Liver (tissue), 8 donors: ENCODE measurements at regions not wholly inside any gene's neighbourhood (a gene's known extent, or its start where the extent isn't known, plus 50 kb on each side); places are given as distances from the start of the nearest gene placed in this dataset.

Experiments used
- DNase-seq: peaks from one replicate; pipeline ENCODE4 v3.0.0-alpha.2; 2017; ENCODE audit warnings: low spot score
- H3K27ac ChIP-seq, 2 donors: one replicate each; pipeline ENCODE4 v1.7.0; 2013; ENCODE audit warnings: inconsistent platforms in 2 of 2, low read length in 2 of 2, control low read depth in 1 of 2, low read depth in 1 of 2, mild to moderate bottlenecking in 1 of 2
- H3K27me3 ChIP-seq, 4 donors: one replicate each; pipeline versions ENCODE4 v1.6.1 to v1.7.0; 2013; ENCODE audit warnings: low read length in 3 of 4, inconsistent platforms in 1 of 4, mild to moderate bottlenecking in 1 of 4, moderate library complexity in 1 of 4; ENCODE audit not compliant: control insufficient read depth in 4 of 4, insufficient read depth in 4 of 4
- H3K36me3 ChIP-seq, 4 donors: one replicate each; pipeline versions ENCODE4 v1.6.1 to v1.7.0; 2013; ENCODE audit warnings: low read length in 3 of 4, mild to moderate bottlenecking in 3 of 4, low read depth in 1 of 4, moderate library complexity in 1 of 4; ENCODE audit not compliant: control insufficient read depth in 4 of 4, insufficient read depth in 3 of 4
- H3K4me1 ChIP-seq, 4 donors: one replicate each; pipeline versions ENCODE4 v1.6.1 to v1.7.0; 2013; ENCODE audit warnings: low read length in 3 of 4, mild to moderate bottlenecking in 3 of 4, moderate library complexity in 1 of 4; ENCODE audit not compliant: control insufficient read depth in 4 of 4, insufficient read depth in 4 of 4
- H3K4me3 ChIP-seq, 3 donors: one replicate each; pipeline versions ENCODE4 v1.6.1 to v1.7.0; 2013; ENCODE audit warnings: low read length in 3 of 3, control low read depth in 1 of 3, low read depth in 1 of 3, mild to moderate bottlenecking in 1 of 3
- H3K9ac ChIP-seq, 2 donors: one replicate each; pipeline ENCODE4 v1.7.0; 2013; ENCODE audit warnings: low read length in 2 of 2, mild to moderate bottlenecking in 2 of 2, moderate library complexity in 2 of 2, control low read depth in 1 of 2, low read depth in 1 of 2
- H3K9me3 ChIP-seq, 4 donors: one replicate each; pipeline versions ENCODE4 v1.6.1 to v1.7.0; 2013; ENCODE audit warnings: low read length in 3 of 4; ENCODE audit not compliant: control insufficient read depth in 4 of 4
- EGR1 ChIP-seq, 2 donors: IDR thresholded peaks; 2 replicates each; pipeline ENCODE4 v1.6.1; 2016 to 2018; ENCODE audit warnings: antibody characterized with exemption in 2 of 2, low read depth in 2 of 2
- FOXA1 ChIP-seq: IDR thresholded peaks from 2 replicates; pipeline ENCODE4 v1.6.1; 2016; ENCODE audit warnings: antibody characterized with exemption
- FOXA2 ChIP-seq: IDR thresholded peaks from 2 replicates; pipeline ENCODE4 v1.6.1; 2016; ENCODE audit warnings: antibody characterized with exemption
- GABPA ChIP-seq, 2 donors: IDR thresholded peaks in 1 of 2; conservative IDR thresholded peaks in 1 of 2; 2 replicates each; pipeline ENCODE4 v1.6.1; 2016; ENCODE audit warnings: antibody characterized with exemption in 2 of 2, mild to moderate bottlenecking in 1 of 2, moderate library complexity in 1 of 2
- HNF4A ChIP-seq, 2 donors: conservative IDR thresholded peaks; 2 replicates each; pipeline ENCODE4 v1.6.1; 2016; ENCODE audit warnings: antibody characterized with exemption in 2 of 2, mild to moderate bottlenecking in 2 of 2
- HNF4G ChIP-seq: IDR thresholded peaks from 2 replicates; pipeline ENCODE4 v1.6.1; 2016; ENCODE audit warnings: antibody characterized with exemption
- JUND ChIP-seq, 2 donors: IDR thresholded peaks; 2 replicates each; pipeline ENCODE4 v1.6.1; 2016; ENCODE audit warnings: antibody characterized with exemption in 2 of 2
- NR2F2 ChIP-seq: IDR thresholded peaks from 2 replicates; pipeline ENCODE4 v1.6.1; 2016; ENCODE audit warnings: antibody characterized with exemption
- RAD21 ChIP-seq, 2 donors: IDR thresholded peaks; 2 replicates each; pipeline ENCODE4 v1.6.1; 2016; ENCODE audit warnings: antibody characterized with exemption in 2 of 2, mild to moderate bottlenecking in 2 of 2
- RXRA ChIP-seq, 2 donors: IDR thresholded peaks; 2 replicates each; pipeline ENCODE4 v1.6.1; 2017 to 2018; ENCODE audit warnings: antibody characterized with exemption in 2 of 2, mild to moderate bottlenecking in 1 of 2
- SP1 ChIP-seq: IDR thresholded peaks from 2 replicates; pipeline ENCODE4 v1.6.1; 2018; ENCODE audit warnings: antibody characterized with exemption, mild to moderate bottlenecking
- TAF1 ChIP-seq: conservative IDR thresholded peaks from 2 replicates; pipeline ENCODE4 v1.6.1; 2016; ENCODE audit warnings: antibody characterized with exemption, mild to moderate bottlenecking
- YY1 ChIP-seq: IDR thresholded peaks from 2 replicates; pipeline ENCODE4 v1.6.1; 2016; ENCODE audit warnings: antibody characterized with exemption, mild to moderate bottlenecking
- WGBS: extraction: QIAGEN DNeasy Blood & Tissue Kit; methylation state at CpG from one replicate; pipeline ENCODE4 v1.1.7; 2013; 5-methylcytosine and 5-hydroxymethylcytosine counted together
- TF ChIP-seq, protein P1 (sequence below): fragments of 150-350 bp; IDR thresholded peaks from 2 replicates; pipeline ENCODE4 v1.5.1; 2017; ENCODE audit warnings: improper control_type of control experiment, low read depth, low read length; ENCODE audit not compliant: missing input control
- TF ChIP-seq, protein P2 (sequence below): IDR thresholded peaks from 2 replicates; pipeline ENCODE4 v1.6.1; 2016; ENCODE audit warnings: antibody characterized with exemption
- TF ChIP-seq, protein P3 (sequence below): IDR thresholded peaks from 2 replicates; pipeline ENCODE4 v1.6.1; 2016; ENCODE audit warnings: antibody characterized with exemption
- TF ChIP-seq, protein P4 (sequence below): IDR thresholded peaks from 2 replicates; pipeline ENCODE4 v1.6.1; 2016; ENCODE audit warnings: antibody characterized with exemption
- TF ChIP-seq, protein P5 (sequence below): IDR thresholded peaks from 2 replicates; pipeline ENCODE4 v1.6.1; 2016; ENCODE audit warnings: antibody characterized with exemption, mild to moderate bottlenecking
- donor health status: healthy.
- donor health status: healthy.
- donor health status: healthy.
- donor health status: healthy.
- donor health status: healthy.

DNA sequence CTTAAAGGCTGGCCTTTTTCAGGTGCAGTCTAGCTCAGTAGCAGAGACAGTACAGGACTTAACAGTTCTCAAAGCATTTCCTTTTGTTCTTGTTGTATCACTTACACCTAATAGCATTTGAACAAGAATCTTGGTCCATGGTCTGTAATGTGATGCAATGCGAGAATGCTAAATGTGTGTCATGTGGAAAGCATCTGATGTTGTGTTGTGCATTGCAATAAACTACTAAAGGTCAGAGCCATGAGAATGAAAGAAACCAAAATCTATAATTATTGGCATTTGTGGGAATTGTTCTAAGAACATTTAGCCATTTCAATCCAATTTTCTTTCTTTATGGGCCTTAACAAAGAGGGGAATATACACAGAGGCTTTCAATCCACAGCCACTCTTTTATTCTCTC is 324.5 kb upstream of the ROBO2 start:
- H3K27ac ChIP-seq: no peak overlapping the region
- H3K36me3 ChIP-seq: no peaks in the 10 kb centered on the region
- no peaks in the 10 kb centered on the region for H3K4me1 ChIP-seq
- no peak overlapping the region for H3K9ac ChIP-seq
- no peaks in the 10 kb centered on the region for H3K27me3 ChIP-seq
- DNase-seq: no peak
- H3K4me3 ChIP-seq: no peak overlapping the region
- H3K9me3 ChIP-seq: no peaks in the 10 kb centered on the region
- WGBS: 93% methylated on average over 1 of the region's 1 CpG
- no peak for TF ChIP-seq RXRA (IDR thresholded peaks at IDR 0.05)
- TF ChIP-seq HNF4A (conservative IDR thresholded peaks at IDR 0.05): no peak
- TF ChIP-seq GABPA (IDR thresholded peaks at IDR 0.05 in 1 of 2, conservative IDR thresholded peaks at IDR 0.05 in 1 of 2): no peak
- TF ChIP-seq JUND (IDR thresholded peaks at IDR 0.05): no peak
- no peak for TF ChIP-seq SP1
- TF ChIP-seq TAF1: no peak
- TF ChIP-seq, protein P1, sequence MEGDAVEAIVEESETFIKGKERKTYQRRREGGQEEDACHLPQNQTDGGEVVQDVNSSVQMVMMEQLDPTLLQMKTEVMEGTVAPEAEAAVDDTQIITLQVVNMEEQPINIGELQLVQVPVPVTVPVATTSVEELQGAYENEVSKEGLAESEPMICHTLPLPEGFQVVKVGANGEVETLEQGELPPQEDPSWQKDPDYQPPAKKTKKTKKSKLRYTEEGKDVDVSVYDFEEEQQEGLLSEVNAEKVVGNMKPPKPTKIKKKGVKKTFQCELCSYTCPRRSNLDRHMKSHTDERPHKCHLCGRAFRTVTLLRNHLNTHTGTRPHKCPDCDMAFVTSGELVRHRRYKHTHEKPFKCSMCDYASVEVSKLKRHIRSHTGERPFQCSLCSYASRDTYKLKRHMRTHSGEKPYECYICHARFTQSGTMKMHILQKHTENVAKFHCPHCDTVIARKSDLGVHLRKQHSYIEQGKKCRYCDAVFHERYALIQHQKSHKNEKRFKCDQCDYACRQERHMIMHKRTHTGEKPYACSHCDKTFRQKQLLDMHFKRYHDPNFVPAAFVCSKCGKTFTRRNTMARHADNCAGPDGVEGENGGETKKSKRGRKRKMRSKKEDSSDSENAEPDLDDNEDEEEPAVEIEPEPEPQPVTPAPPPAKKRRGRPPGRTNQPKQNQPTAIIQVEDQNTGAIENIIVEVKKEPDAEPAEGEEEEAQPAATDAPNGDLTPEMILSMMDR: no peak
- TF ChIP-seq HNF4G: no peak
- TF ChIP-seq EGR1 (IDR thresholded peaks at IDR 0.05; ENCODE audit: low read depth in 2 of 2): no peak
- TF ChIP-seq, protein P2, sequence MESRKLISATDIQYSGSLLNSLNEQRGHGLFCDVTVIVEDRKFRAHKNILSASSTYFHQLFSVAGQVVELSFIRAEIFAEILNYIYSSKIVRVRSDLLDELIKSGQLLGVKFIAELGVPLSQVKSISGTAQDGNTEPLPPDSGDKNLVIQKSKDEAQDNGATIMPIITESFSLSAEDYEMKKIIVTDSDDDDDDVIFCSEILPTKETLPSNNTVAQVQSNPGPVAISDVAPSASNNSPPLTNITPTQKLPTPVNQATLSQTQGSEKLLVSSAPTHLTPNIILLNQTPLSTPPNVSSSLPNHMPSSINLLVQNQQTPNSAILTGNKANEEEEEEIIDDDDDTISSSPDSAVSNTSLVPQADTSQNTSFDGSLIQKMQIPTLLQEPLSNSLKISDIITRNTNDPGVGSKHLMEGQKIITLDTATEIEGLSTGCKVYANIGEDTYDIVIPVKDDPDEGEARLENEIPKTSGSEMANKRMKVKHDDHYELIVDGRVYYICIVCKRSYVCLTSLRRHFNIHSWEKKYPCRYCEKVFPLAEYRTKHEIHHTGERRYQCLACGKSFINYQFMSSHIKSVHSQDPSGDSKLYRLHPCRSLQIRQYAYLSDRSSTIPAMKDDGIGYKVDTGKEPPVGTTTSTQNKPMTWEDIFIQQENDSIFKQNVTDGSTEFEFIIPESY: no peak
- no peak for TF ChIP-seq RAD21 (IDR thresholded peaks at IDR 0.05)
- TF ChIP-seq, protein P3, sequence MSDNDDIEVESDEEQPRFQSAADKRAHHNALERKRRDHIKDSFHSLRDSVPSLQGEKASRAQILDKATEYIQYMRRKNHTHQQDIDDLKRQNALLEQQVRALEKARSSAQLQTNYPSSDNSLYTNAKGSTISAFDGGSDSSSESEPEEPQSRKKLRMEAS: no peak
- no peak for TF ChIP-seq FOXA2
- TF ChIP-seq FOXA1: no peak
- no peak for TF ChIP-seq NR2F2

DNA sequence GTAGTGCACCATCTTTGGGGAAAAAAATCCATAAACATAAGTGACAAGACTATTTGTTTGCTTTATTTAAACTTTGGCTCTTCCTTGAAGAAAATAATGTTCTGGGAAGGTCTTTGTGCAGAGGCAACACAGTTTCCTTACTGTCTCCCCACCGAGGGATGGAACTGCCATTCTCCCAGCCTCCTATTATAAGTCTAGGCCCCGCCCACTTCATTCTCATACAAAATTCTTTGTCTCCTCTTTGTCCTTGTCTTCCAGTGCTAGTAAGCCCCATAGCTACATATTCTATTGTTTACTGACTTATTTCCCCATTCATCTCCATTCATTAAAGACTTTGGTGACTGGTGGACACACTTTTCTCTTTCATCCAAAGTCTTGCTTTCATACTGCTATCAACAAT is 316.5 kb upstream of the ROBO2 start:
- no peak overlapping the region for H3K4me3 ChIP-seq
- H3K4me1 ChIP-seq: no peaks in the 10 kb centered on the region
- TF ChIP-seq HNF4G: no peak
- no peak for TF ChIP-seq EGR1 (IDR thresholded peaks at IDR 0.05; ENCODE audit: low read depth in 2 of 2)
- no peak for TF ChIP-seq RAD21 (IDR thresholded peaks at IDR 0.05)
- no peak for TF ChIP-seq FOXA1
- TF ChIP-seq, protein P3: no peak
- TF ChIP-seq TAF1: no peak
- TF ChIP-seq, protein P4, sequence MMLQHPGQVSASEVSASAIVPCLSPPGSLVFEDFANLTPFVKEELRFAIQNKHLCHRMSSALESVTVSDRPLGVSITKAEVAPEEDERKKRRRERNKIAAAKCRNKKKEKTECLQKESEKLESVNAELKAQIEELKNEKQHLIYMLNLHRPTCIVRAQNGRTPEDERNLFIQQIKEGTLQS: no peak
- TF ChIP-seq FOXA2: no peak
- no peak for TF ChIP-seq HNF4A (conservative IDR thresholded peaks at IDR 0.05)
- no peak for TF ChIP-seq YY1
- no peak for TF ChIP-seq RXRA (IDR thresholded peaks at IDR 0.05)
- TF ChIP-seq SP1: no peak
- TF ChIP-seq, protein P1: no peak
- TF ChIP-seq, protein P5, sequence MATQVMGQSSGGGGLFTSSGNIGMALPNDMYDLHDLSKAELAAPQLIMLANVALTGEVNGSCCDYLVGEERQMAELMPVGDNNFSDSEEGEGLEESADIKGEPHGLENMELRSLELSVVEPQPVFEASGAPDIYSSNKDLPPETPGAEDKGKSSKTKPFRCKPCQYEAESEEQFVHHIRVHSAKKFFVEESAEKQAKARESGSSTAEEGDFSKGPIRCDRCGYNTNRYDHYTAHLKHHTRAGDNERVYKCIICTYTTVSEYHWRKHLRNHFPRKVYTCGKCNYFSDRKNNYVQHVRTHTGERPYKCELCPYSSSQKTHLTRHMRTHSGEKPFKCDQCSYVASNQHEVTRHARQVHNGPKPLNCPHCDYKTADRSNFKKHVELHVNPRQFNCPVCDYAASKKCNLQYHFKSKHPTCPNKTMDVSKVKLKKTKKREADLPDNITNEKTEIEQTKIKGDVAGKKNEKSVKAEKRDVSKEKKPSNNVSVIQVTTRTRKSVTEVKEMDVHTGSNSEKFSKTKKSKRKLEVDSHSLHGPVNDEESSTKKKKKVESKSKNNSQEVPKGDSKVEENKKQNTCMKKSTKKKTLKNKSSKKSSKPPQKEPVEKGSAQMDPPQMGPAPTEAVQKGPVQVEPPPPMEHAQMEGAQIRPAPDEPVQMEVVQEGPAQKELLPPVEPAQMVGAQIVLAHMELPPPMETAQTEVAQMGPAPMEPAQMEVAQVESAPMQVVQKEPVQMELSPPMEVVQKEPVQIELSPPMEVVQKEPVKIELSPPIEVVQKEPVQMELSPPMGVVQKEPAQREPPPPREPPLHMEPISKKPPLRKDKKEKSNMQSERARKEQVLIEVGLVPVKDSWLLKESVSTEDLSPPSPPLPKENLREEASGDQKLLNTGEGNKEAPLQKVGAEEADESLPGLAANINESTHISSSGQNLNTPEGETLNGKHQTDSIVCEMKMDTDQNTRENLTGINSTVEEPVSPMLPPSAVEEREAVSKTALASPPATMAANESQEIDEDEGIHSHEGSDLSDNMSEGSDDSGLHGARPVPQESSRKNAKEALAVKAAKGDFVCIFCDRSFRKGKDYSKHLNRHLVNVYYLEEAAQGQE: no peak
- no peak for TF ChIP-seq GABPA (IDR thresholded peaks at IDR 0.05 in 1 of 2, conservative IDR thresholded peaks at IDR 0.05 in 1 of 2)
- TF ChIP-seq JUND (IDR thresholded peaks at IDR 0.05): no peak
- H3K27me3 ChIP-seq: no peaks in the 10 kb centered on the region
- H3K9ac ChIP-seq: no peak overlapping the region
- no peaks in the 10 kb centered on the region for H3K9me3 ChIP-seq
- H3K27ac ChIP-seq: no peak overlapping the region
- no peaks in the 10 kb centered on the region for H3K36me3 ChIP-seq
- DNase-seq: no peak
- 93% methylated on average over 2 of the region's 2 CpGs for WGBS
